H9 (cell line): ENCODE measurements at regions not wholly inside any gene's neighbourhood (a gene's known extent, or its start where the extent isn't known, plus 50 kb on each side); places are given as distances from the start of the nearest gene placed in this dataset.

Experiments
- DNase-seq: peaks from one replicate; pipeline ENCODE4 v3.0.0-alpha.2; 2017
- H2AFZ ChIP-seq: one replicate; pipeline ENCODE4 v1.6.1; 2013; ENCODE audit warnings: mild to moderate bottlenecking, low read length, control low read depth, moderate library complexity
- H2AK5ac ChIP-seq: 2 replicates; pipeline ENCODE4 v1.6.1; 2013; ENCODE audit warnings: low read length, control low read depth, mixed read lengths; ENCODE audit not compliant: insufficient read length
- H2BK120ac ChIP-seq: one replicate; pipeline ENCODE4 v1.6.1; 2013; ENCODE audit warnings: low read depth, mild to moderate bottlenecking, low read length, control low read depth, inconsistent platforms; ENCODE audit not compliant: poor library complexity, severe bottlenecking
- H2BK12ac ChIP-seq: 2 replicates; pipeline ENCODE4 v1.6.1; 2013; ENCODE audit warnings: low read length, control low read depth, mixed read lengths, low read depth; ENCODE audit not compliant: insufficient read length
- H2BK15ac ChIP-seq: 2 replicates; pipeline ENCODE4 v1.6.1; 2013; ENCODE audit warnings: low read depth, low read length, control low read depth
- H2BK20ac ChIP-seq: one replicate; pipeline ENCODE4 v1.6.1; 2013; ENCODE audit warnings: low read depth, mild to moderate bottlenecking, low read length, control low read depth, inconsistent platforms; ENCODE audit not compliant: poor library complexity, severe bottlenecking
- H2BK5ac ChIP-seq: 2 replicates; pipeline ENCODE4 v1.6.1; 2013; ENCODE audit warnings: low read length, control low read depth, mixed read lengths; ENCODE audit not compliant: insufficient read length
- H3K14ac ChIP-seq: 2 replicates; pipeline ENCODE4 v1.6.1; 2013; ENCODE audit warnings: low read length, control low read depth; ENCODE audit not compliant: insufficient read depth
- H3K18ac ChIP-seq: 2 replicates; pipeline ENCODE4 v1.6.1; 2013; ENCODE audit warnings: low read depth, mild to moderate bottlenecking, mixed read lengths, low read length, control low read depth; ENCODE audit not compliant: insufficient read length
- H3K23ac ChIP-seq: 2 replicates; pipeline ENCODE4 v1.6.1; 2013; ENCODE audit warnings: low read length, control low read depth, mixed read lengths, low read depth; ENCODE audit not compliant: insufficient read length
- H3K23me2 ChIP-seq: 2 replicates; pipeline ENCODE4 v1.6.1; 2013; ENCODE audit warnings: low read depth, mild to moderate bottlenecking, mixed read lengths, low read length, control low read depth; ENCODE audit not compliant: insufficient read length, poor library complexity, severe bottlenecking
- H3K27ac ChIP-seq: 2 replicates; pipeline ENCODE4 v1.5.1; 2013; ENCODE audit warnings: low read length, control low read depth, mixed read lengths, low read depth; ENCODE audit not compliant: insufficient read length
- H3K27me3 ChIP-seq: 2 replicates; pipeline ENCODE4 v1.6.1; 2013; ENCODE audit warnings: low read length, control low read depth, inconsistent platforms; ENCODE audit not compliant: insufficient read depth
- H3K4ac ChIP-seq: 2 replicates; pipeline ENCODE4 v1.6.1; 2013; ENCODE audit warnings: low read depth, mild to moderate bottlenecking, control low read depth, inconsistent platforms, low read length, moderate library complexity
- H3K4me1 ChIP-seq: 2 replicates; pipeline ENCODE4 v1.6.1; 2013; ENCODE audit warnings: low read length, control low read depth, inconsistent platforms; ENCODE audit not compliant: insufficient read depth
- H3K4me2 ChIP-seq: 2 replicates; pipeline ENCODE4 v1.6.1; 2013; ENCODE audit warnings: low read length, control low read depth, mixed read lengths; ENCODE audit not compliant: insufficient read length, insufficient read depth
- H3K56ac ChIP-seq: 2 replicates; pipeline ENCODE4 v1.6.1; 2013; ENCODE audit warnings: low read depth, mild to moderate bottlenecking, mixed read lengths, low read length, control low read depth; ENCODE audit not compliant: insufficient read length
- H3K79me1 ChIP-seq: 2 replicates; pipeline ENCODE4 v1.6.1; 2013; ENCODE audit warnings: low read depth, mild to moderate bottlenecking, moderate library complexity, low read length, control low read depth, inconsistent platforms; ENCODE audit not compliant: insufficient read depth, poor library complexity, severe bottlenecking
- H3K79me2 ChIP-seq: 2 replicates; pipeline ENCODE4 v1.6.1; 2013; ENCODE audit warnings: low read length, control low read depth, inconsistent platforms; ENCODE audit not compliant: insufficient read depth
- H3K9ac ChIP-seq: 2 replicates; pipeline ENCODE4 v1.6.1; 2013; ENCODE audit warnings: low read length, control low read depth, mixed read lengths; ENCODE audit not compliant: insufficient read length; ENCODE audit errors: extremely low read depth
- H3K9me3 ChIP-seq: one replicate; pipeline ENCODE4 v1.6.1; 2013; ENCODE audit warnings: low read depth, low read length, inconsistent platforms; ENCODE audit not compliant: control insufficient read depth
- H3T11ph ChIP-seq: one replicate; pipeline ENCODE4 v1.6.1; 2013; ENCODE audit warnings: mild to moderate bottlenecking, low read length, control low read depth, inconsistent platforms
- H4K20me1 ChIP-seq: one replicate; pipeline ENCODE4 v1.6.1; 2013; ENCODE audit not compliant: control insufficient read depth, insufficient read length, insufficient read depth
- H4K5ac ChIP-seq: 2 replicates; pipeline ENCODE4 v1.6.1; 2013; ENCODE audit warnings: low read depth, mild to moderate bottlenecking, mixed read lengths, low read length, control low read depth; ENCODE audit not compliant: insufficient read length
- H4K8ac ChIP-seq: replicated peaks from 2 replicates; pipeline ENCODE4 v1.6.1; 2013; ENCODE audit warnings: low read length, control low read depth, mixed read lengths, low read depth; ENCODE audit not compliant: insufficient read length
- H4K91ac ChIP-seq: 2 replicates; pipeline ENCODE4 v1.6.1; 2013; ENCODE audit warnings: low read depth, mild to moderate bottlenecking, moderate library complexity, mixed read lengths, low read length, control low read depth; ENCODE audit not compliant: insufficient read length
- H3K27ac Mint-ChIP-seq, 3 experiments: 2 replicates in 2 of 3; 3 replicates in 1 of 3; pipeline ENCODE4 v1.8.0; 2020 to 2021; ENCODE audit warnings: mixed read lengths in 3 of 3, mild to moderate bottlenecking in 1 of 3, moderate library complexity in 1 of 3
- H3K27me3 Mint-ChIP-seq: 2 replicates; pipeline ENCODE4 v1.8.0; 2021; ENCODE audit warnings: low read depth, mild to moderate bottlenecking, moderate library complexity, mixed read lengths
- H3K36me3 Mint-ChIP-seq, 3 experiments: 2 replicates in 2 of 3; 3 replicates in 1 of 3; pipeline ENCODE4 v1.8.0; 2020 to 2021; ENCODE audit warnings: low read depth in 3 of 3, mixed read lengths in 3 of 3; ENCODE audit not compliant: insufficient read depth in 1 of 3
- H3K4me1 Mint-ChIP-seq, 2 experiments: 2 replicates each; pipeline ENCODE4 v1.8.0; 2020; ENCODE audit warnings: mixed read lengths in 2 of 2
- H3K4me3 Mint-ChIP-seq, 2 experiments: 2 replicates in 1 of 2; 3 replicates in 1 of 2; pipeline ENCODE4 v1.8.0; 2020 to 2021; ENCODE audit warnings: mild to moderate bottlenecking in 2 of 2, mixed read lengths in 2 of 2, moderate library complexity in 1 of 2
- H3K9me3 Mint-ChIP-seq, 2 experiments: 2 replicates in 1 of 2; 3 replicates in 1 of 2; pipeline ENCODE4 v1.8.0; 2020; ENCODE audit warnings: mild to moderate bottlenecking in 2 of 2, mixed read lengths in 2 of 2, moderate library complexity in 1 of 2
- WGBS: extraction: QIAGEN DNeasy Blood & Tissue Kit; methylation state at CpG from one replicate; pipeline ENCODE4 v1.1.7; 2013; ENCODE audit warnings: missing lambda C conversion rate, low lambda C conversion rate, mixed read lengths; ENCODE audit not compliant: insufficient read length; ENCODE audit errors: extremely low coverage; 5-methylcytosine and 5-hydroxymethylcytosine counted together
- TF ChIP-seq, protein P1 (sequence below): fragments of 200-600 bp; sonication (generic); conservative IDR thresholded peaks from 3 replicates; pipeline ENCODE4 v1.8.0; 2021; ENCODE audit warnings: antibody characterized with exemption, mild to moderate bottlenecking

DNA sequence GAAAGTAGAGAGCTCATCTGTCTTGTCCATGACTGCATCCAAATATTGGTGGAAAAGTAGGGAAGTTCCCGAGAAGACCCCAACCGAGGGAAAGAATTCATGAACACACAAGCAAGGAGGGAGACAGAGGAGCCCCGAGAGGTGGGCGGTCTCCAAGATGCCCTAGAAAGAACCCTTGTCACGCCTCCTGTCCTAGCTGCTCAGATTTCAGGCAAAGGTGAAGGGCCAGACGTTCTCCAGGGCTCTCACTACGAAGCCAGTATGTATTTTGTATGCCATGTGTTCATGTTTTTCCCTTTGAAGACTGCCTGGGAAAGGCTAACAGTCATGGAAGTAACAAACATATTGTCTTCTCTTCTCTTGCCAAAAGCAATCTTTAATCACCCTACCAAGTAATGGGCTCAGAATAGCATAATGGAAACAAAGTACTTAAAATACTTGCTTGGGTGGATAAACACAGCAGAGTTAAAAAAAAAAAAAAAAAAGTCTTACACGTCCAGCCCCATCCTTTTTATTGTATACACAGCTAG is 99.2 kb upstream of the TBX3 start:
- Histone ChIP-seq H3K4me1 (no peaks in the 10 kb centered on the region; the same call in 1 of the 2 replicates), H3K23me2 (no peaks in the 10 kb centered on the region), H2AK5ac (no peak overlapping the region), H3K9me3 (no peaks in the 10 kb centered on the region), H3K23ac (no peak overlapping the region), H3K27me3 (no peaks in the 10 kb centered on the region), H3K14ac (no peak overlapping the region), H3K18ac (no peak overlapping the region), H4K5ac (no peak overlapping the region), H3K4ac (no peak overlapping the region), H2BK5ac (no peak overlapping the region), H3K9ac (no peak overlapping the region), H3K79me1 (no peaks in the 10 kb centered on the region), H2BK120ac (no peak overlapping the region), H3K56ac (no peak overlapping the region), H3K4me2 (no peak overlapping the region), H3K27ac (no peak overlapping the region), H2BK20ac (no peak overlapping the region), H3T11ph (no peak overlapping the region), H2BK12ac (no peak overlapping the region), H2AFZ (no peak overlapping the region), H3K79me2 (no peaks in the 10 kb centered on the region), H4K8ac (no peak overlapping the region), H4K91ac (no peak overlapping the region), H4K20me1 (no peaks in the 10 kb centered on the region), H2BK15ac (no peak overlapping the region)
- Mint-ChIP-seq H3K4me1 (peaks cover 14 to 22% of the 10 kb centered on the region in 2 experiments), H3K36me3 (no peaks in the 10 kb centered on the region; a peak in 1 of 7 replicates), H3K9me3 (no peaks in the 10 kb centered on the region), H3K4me3 (no peak overlapping the region), H3K27me3 (peaks cover 17% of the 10 kb centered on the region), H3K27ac (no peak overlapping the region)
- no peak for DNase-seq
- TF ChIP-seq, protein P1, sequence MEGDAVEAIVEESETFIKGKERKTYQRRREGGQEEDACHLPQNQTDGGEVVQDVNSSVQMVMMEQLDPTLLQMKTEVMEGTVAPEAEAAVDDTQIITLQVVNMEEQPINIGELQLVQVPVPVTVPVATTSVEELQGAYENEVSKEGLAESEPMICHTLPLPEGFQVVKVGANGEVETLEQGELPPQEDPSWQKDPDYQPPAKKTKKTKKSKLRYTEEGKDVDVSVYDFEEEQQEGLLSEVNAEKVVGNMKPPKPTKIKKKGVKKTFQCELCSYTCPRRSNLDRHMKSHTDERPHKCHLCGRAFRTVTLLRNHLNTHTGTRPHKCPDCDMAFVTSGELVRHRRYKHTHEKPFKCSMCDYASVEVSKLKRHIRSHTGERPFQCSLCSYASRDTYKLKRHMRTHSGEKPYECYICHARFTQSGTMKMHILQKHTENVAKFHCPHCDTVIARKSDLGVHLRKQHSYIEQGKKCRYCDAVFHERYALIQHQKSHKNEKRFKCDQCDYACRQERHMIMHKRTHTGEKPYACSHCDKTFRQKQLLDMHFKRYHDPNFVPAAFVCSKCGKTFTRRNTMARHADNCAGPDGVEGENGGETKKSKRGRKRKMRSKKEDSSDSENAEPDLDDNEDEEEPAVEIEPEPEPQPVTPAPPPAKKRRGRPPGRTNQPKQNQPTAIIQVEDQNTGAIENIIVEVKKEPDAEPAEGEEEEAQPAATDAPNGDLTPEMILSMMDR: no peak
- no CpG with 5 or more reads among the region's 8 CpGs for WGBS
